ENCODE measurements at regions not wholly inside any gene's neighbourhood (a gene's known extent, or its start where the extent isn't known, plus 50 kb on each side); places are given as distances from the start of the nearest gene placed in this dataset.

GRCh38 chr13:46948338-46948737 lies 51.5 kb upstream of the HTR2A start:
- Mint-ChIP-seq H3K36me3 (ENCODE audit: low read depth) (no peaks in the 10 kb centered on the region), H3K4me3 (no peak overlapping the region), H3K4me1 (ENCODE audit: low read depth) (no peaks in the 10 kb centered on the region), H3K9me3 (peaks cover 34% of the 10 kb centered on the region), H3K27me3 (no peaks in the 10 kb centered on the region), H3K27ac (no peak overlapping the region)
- intact Hi-C loops (cut with micrococcal nuclease), result no loop called here

GRCh38 chr13:46947425-46948191 lies 50.8 kb upstream of the HTR2A start:
- Mint-ChIP-seq H3K27me3 (no peaks in the 10 kb centered on the region), H3K9me3 (peaks cover 34% of the 10 kb centered on the region), H3K4me1 (ENCODE audit: low read depth) (no peaks in the 10 kb centered on the region), H3K36me3 (ENCODE audit: low read depth) (no peaks in the 10 kb centered on the region), H3K27ac (no peak overlapping the region), H3K4me3 (no peak overlapping the region)
- intact Hi-C loops (cut with micrococcal nuclease), result no loop called here

Measured in dendritic cell treated with granulocyte-macrophage colony-stimulating factor and Interleukin-4, amounts not matched to agents 40 ng/mL and 50 ng/mL, for 4 days (primary cell).